Caco-2 (cell line): ENCODE measurements at regions not wholly inside any gene's neighbourhood (a gene's known extent, or its start where the extent isn't known, plus 50 kb on each side); places are given as distances from the start of the nearest gene placed in this dataset.
"Not testable (repeated sequence)": the region's sequence is repeated elsewhere in the genome, so short reads cannot be mapped to it uniquely, and the experiment has no call there.

Source experiments
- BruUV-seq: library from RNA; stranded (reverse); fragments of 400-500 nt; replicated peaks from 2 replicates; lab custom pipeline; 2021; lab: Mats Ljungman, UMichigan
- CTCF ChIA-PET: fragments of 300-600 bp; sonication (Branson Sonifier 250); formaldehyde crosslinking; loops from one replicate; lab custom pipeline; 2022; ENCODE audit warnings: antibody characterized with exemption; lab: Charles Lee
- POLR2A ChIA-PET: fragments of 300-600 bp; sonication (Branson Sonifier 250); formaldehyde crosslinking; loops from one replicate; lab custom pipeline; 2022; ENCODE audit warnings: antibody characterized with exemption; lab: Charles Lee
- DNase-seq, 2 experiments: peaks; one replicate each; pipeline versions ENCODE4 v3.0.0 to v3.0.0-alpha.2; 2020 to 2022
- H3K27me3 ChIP-seq: replicated peaks from 2 replicates; pipeline ENCODE4 v1.6.0; 2011; ENCODE audit warnings: low read length; ENCODE audit not compliant: control insufficient read depth, insufficient read depth
- H3K36me3 ChIP-seq: 2 replicates; pipeline ENCODE4 v1.5.1; 2011; ENCODE audit warnings: low read length; ENCODE audit not compliant: control insufficient read depth, insufficient read depth
- H3K4me1 ChIP-seq: fragments of 250-450 bp; sonication (Bioruptor Pico); 2 replicates; pipeline ENCODE4 v1.5.1; 2020; ENCODE audit warnings: mild to moderate bottlenecking
- H3K4me3 ChIP-seq: 2 replicates; pipeline ENCODE4 v1.5.1; 2011; ENCODE audit warnings: low read depth, mild to moderate bottlenecking, control low read depth, low read length
- H3K9me3 ChIP-seq: fragments of 250-450 bp; sonication (Bioruptor Pico); 2 replicates; pipeline ENCODE4 v1.5.1; 2020; ENCODE audit warnings: mild to moderate bottlenecking, moderate library complexity
- H3K27ac Mint-ChIP-seq: one replicate; pipeline ENCODE4 v1.8.0; 2022; ENCODE audit warnings: mixed read lengths; ENCODE audit not compliant: unreplicated experiment
- H3K27me3 Mint-ChIP-seq: one replicate; pipeline ENCODE4 v1.8.0; 2022; ENCODE audit warnings: mixed read lengths; ENCODE audit not compliant: insufficient read depth, unreplicated experiment
- H3K36me3 Mint-ChIP-seq: one replicate; pipeline ENCODE4 v1.8.0; 2022; ENCODE audit warnings: mild to moderate bottlenecking, mixed read lengths; ENCODE audit not compliant: insufficient read depth, unreplicated experiment
- H3K4me1 Mint-ChIP-seq: one replicate; pipeline ENCODE4 v1.8.0; 2022; ENCODE audit warnings: low read depth, mixed read lengths; ENCODE audit not compliant: unreplicated experiment
- H3K4me3 Mint-ChIP-seq: one replicate; pipeline ENCODE4 v1.8.0; 2022; ENCODE audit warnings: mild to moderate bottlenecking, moderate library complexity, mixed read lengths; ENCODE audit not compliant: unreplicated experiment
- H3K9me3 Mint-ChIP-seq: one replicate; pipeline ENCODE4 v1.8.0; 2022; ENCODE audit warnings: mixed read lengths; ENCODE audit not compliant: unreplicated experiment
- CTCF ChIP-seq, 2 experiments: fragments of 200-600 bp in 1 of 2; IDR thresholded peaks; 1 replicate in 1 of 2; 2 replicates in 1 of 2; pipeline versions ENCODE4 v1.5.1 to v1.8.0; 2011 to 2022; ENCODE audit warnings: antibody characterized with exemption in 1 of 2, control low read depth in 1 of 2, inconsistent platforms in 1 of 2, low read depth in 1 of 2, low read length in 1 of 2, mild to moderate bottlenecking in 1 of 2, moderate library complexity in 1 of 2; ENCODE audit not compliant: insufficient read depth in 1 of 2, severe bottlenecking in 1 of 2, unreplicated experiment in 1 of 2
- intact Hi-C: fragments of 100-400 bp; cut with micrococcal nuclease; formaldehyde crosslinking; loops from one replicate; pipeline ENCODE4 v1.10.0; 2022; ENCODE audit not compliant: unreplicated experiment

DNA sequence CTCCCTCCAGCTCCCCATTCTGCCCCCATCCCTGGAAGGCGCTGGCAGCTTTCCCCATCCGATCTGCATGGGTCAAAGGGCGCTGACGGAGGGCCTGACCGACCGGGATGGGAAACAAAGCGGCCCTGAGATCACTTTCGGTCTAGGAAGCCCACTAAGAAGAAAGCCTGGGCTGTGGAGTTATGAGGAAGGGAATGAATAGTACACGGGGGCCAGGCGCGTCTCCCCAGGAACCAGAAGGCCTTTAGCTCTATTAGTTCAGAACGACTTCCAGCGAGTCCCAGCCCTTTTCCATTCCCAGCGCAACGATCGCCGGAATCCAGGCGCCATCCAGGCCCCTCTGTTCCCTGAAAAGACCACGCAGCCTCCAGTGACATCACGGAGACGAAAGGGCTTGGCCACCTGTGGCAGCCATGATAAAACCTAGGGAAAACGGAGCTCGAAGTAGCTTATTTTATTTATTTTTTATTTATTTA lies 70.1 kb upstream of the CCDC180 start:
- POLR2A ChIA-PET: no interaction called here
- Mint-ChIP-seq H3K4me3 (peak overlapping the region; percentile 96), H3K27ac (peak overlapping the region; percentile 93), H3K27me3 (no peaks in the 10 kb centered on the region), H3K9me3 (no peaks in the 10 kb centered on the region), H3K4me1 (peaks cover 31% of the 10 kb centered on the region), H3K36me3 (peaks cover 18% of the 10 kb centered on the region)
- H3K27me3 ChIP-seq: no peaks in the 10 kb centered on the region
- TF ChIP-seq CTCF (IDR thresholded peaks at IDR 0.05; ENCODE audit: insufficient read depth in 1 of 2, low read depth in 1 of 2, low read length in 1 of 2, severe bottlenecking in 1 of 2, unreplicated experiment in 1 of 2): no peak
- peak in 1 of 2 experiments; percentile 24 for DNase-seq
- peak overlapping the region; percentile 56 for H3K4me3 ChIP-seq
- CTCF ChIA-PET: interaction anchor here (1.6 kb wide), 1 partner anchor 15 kb away, joined by 6 read pairs; no protein-coding TSS in a partner anchor
- no TSS peak for BruUV-seq
- H3K4me1 ChIP-seq: peaks cover 34% of the 10 kb centered on the region
- intact Hi-C loops: loop anchor here (10.0 kb wide), 3 partner anchors 117 to 193 kb away; no protein-coding TSS in a partner anchor
- H3K36me3 ChIP-seq: no peaks in the 10 kb centered on the region; the same call in 1 of the 2 replicates
- no peaks in the 10 kb centered on the region for H3K9me3 ChIP-seq

GRCh38 chr9:97233009-97233400 lies 74.5 kb upstream of the CCDC180 start:
- Mint-ChIP-seq H3K36me3 (peaks cover 17% of the 10 kb centered on the region), H3K4me3 (peak overlapping the region; percentile 71), H3K4me1 (peaks cover 28% of the 10 kb centered on the region), H3K27ac (peak overlapping the region; percentile 96)
- BruUV-seq: TSS peak; percentile 66
- POLR2A ChIA-PET, H3K9me3 ChIP-seq, H3K27me3 Mint-ChIP-seq, H3K9me3 Mint-ChIP-seq, CTCF ChIA-PET, H3K36me3 ChIP-seq, H3K27me3 ChIP-seq: not testable (repeated sequence)
- DNase-seq: peak; percentile 56 to 64
- peaks cover 43% of the 10 kb centered on the region for H3K4me1 ChIP-seq
- peak overlapping the region; percentile 31 for H3K4me3 ChIP-seq
- intact Hi-C loops: loop anchor here (2.0 to 10.0 kb wide), 4 partner anchors 122 to 376 kb away; no protein-coding TSS in a partner anchor

- peak overlapping the region; percentile 31 for H3K4me3 ChIP-seq
- H3K27me3 ChIP-seq, CTCF ChIA-PET, H3K27me3 Mint-ChIP-seq, H3K36me3 ChIP-seq, POLR2A ChIA-PET, H3K9me3 Mint-ChIP-seq, BruUV-seq, H3K9me3 ChIP-seq: not testable (repeated sequence)
- peaks cover 40% of the 10 kb centered on the region for H3K4me1 ChIP-seq
- Mint-ChIP-seq H3K36me3 (peaks cover 19% of the 10 kb centered on the region), H3K4me1 (peaks cover 28% of the 10 kb centered on the region), H3K27ac (peak overlapping the region; percentile 96), H3K4me3 (peak overlapping the region; percentile 71)
- intact Hi-C loops: loop anchor here (2.0 to 10.0 kb wide), 4 partner anchors 122 to 376 kb away; no protein-coding TSS in a partner anchor
- peak; percentile 89 to 96 for DNase-seq
Observed at GRCh38 chr9:97232060-97233008, 75.1 kb upstream of the CCDC180 start.

DNA sequence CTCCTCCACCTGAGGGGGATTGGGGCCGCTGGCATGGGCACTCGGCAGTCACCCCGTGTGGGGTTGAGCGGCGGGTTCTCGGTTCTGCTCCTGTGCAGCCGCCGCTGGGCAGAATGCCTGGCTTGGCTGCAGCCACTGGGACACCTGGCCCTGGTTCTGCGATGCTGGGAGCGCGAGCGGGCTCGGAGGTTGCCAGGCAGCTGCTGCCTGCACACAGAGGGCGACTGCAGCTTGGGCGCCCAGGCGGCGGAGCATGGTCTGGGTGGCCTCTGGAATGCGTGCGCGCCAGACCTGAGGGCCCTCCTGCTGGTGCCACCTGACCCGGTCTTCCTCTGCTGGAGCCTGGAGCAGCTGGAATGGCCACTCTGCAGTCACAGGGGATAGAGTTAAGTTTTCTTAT lies 85.1 kb upstream of the CCDC180 start:
- H3K4me1 ChIP-seq, H3K9me3 Mint-ChIP-seq, H3K27me3 ChIP-seq, H3K27ac Mint-ChIP-seq, H3K9me3 ChIP-seq, DNase-seq, intact Hi-C loops, BruUV-seq, H3K36me3 Mint-ChIP-seq, H3K27me3 Mint-ChIP-seq, H3K36me3 ChIP-seq, H3K4me1 Mint-ChIP-seq, POLR2A ChIA-PET: not testable (repeated sequence)
- H3K4me3 ChIP-seq: peak overlapping the region; percentile 41
- CTCF ChIA-PET: interaction anchor here (1.3 to 2.4 kb wide), 2 partner anchors 15 to 366 kb away, joined by 4 to 6 read pairs; no protein-coding TSS in a partner anchor
- H3K4me3 Mint-ChIP-seq: peak overlapping the region; percentile 62
